ENCODE measurements at regions not wholly inside any gene's neighbourhood (a gene's known extent, or its start where the extent isn't known, plus 50 kb on each side); places are given as distances from the start of the nearest gene placed in this dataset.

- no peaks in the 10 kb centered on the region for H3K36me3 ChIP-seq (ENCODE audit: control insufficient read depth, insufficient read depth, low read length)
These were observed 291.0 kb downstream of the CHRM3 start for GRCh38 chr1:239677362-239677761.

GRCh38 chr1:239678181-239678580, 291.8 kb downstream of the CHRM3 start:
- Histone ChIP-seq H3K4me2 (ENCODE audit: extremely low read depth, insufficient read depth, low read length) (no peak overlapping the region), H2AFZ (ENCODE audit: low read length) (no peak overlapping the region), H3K9ac (ENCODE audit: insufficient read depth, low read length) (no peak overlapping the region), H3K36me3 (ENCODE audit: control insufficient read depth, insufficient read depth, low read length) (no peaks in the 10 kb centered on the region), H3K4me1 (ENCODE audit: control insufficient read depth, extremely low read depth, insufficient read depth, low read length) (no peaks in the 10 kb centered on the region), H3K9me3 (ENCODE audit: control insufficient read depth, insufficient read depth, low read depth, low read length) (no peaks in the 10 kb centered on the region), H3K4me3 (replicated peaks in 1 of 4; ENCODE audit: control extremely low read depth in 1 of 4, insufficient read depth in 1 of 4, low read depth in 3 of 4, low read length in 4 of 4) (no peak overlapping the region), H3K79me2 (ENCODE audit: control insufficient read depth, insufficient read depth, low read length) (no peaks in the 10 kb centered on the region), H3K27me3 (ENCODE audit: control insufficient read depth, insufficient read depth, low read length) (no peaks in the 10 kb centered on the region), H3K27ac (ENCODE audit: insufficient read depth, low read length) (no peak overlapping the region), H4K20me1 (ENCODE audit: control insufficient read depth, extremely low read depth, insufficient read depth, low read length) (no peaks in the 10 kb centered on the region)
- TF ChIP-seq EZH2 (IDR thresholded peaks at IDR 0.05; ENCODE audit: low read length, missing control alignments), result no peak
- DNase-seq (ENCODE audit: low read depth in 2 of 2), result no peak

More at GRCh38 chr1:239677362-239677761, 291.0 kb downstream of the CHRM3 start:
- Histone ChIP-seq H3K79me2 (ENCODE audit: control insufficient read depth, insufficient read depth, low read length) (no peaks in the 10 kb centered on the region), H3K9me3 (ENCODE audit: control insufficient read depth, insufficient read depth, low read depth, low read length) (no peaks in the 10 kb centered on the region), H3K4me1 (ENCODE audit: control insufficient read depth, extremely low read depth, insufficient read depth, low read length) (no peaks in the 10 kb centered on the region), H3K4me2 (ENCODE audit: extremely low read depth, insufficient read depth, low read length) (no peak overlapping the region), H4K20me1 (ENCODE audit: control insufficient read depth, extremely low read depth, insufficient read depth, low read length) (no peaks in the 10 kb centered on the region), H3K27me3 (ENCODE audit: control insufficient read depth, insufficient read depth, low read length) (no peaks in the 10 kb centered on the region), H3K27ac (ENCODE audit: insufficient read depth, low read length) (no peak overlapping the region), H2AFZ (ENCODE audit: low read length) (no peak overlapping the region), H3K4me3 (replicated peaks in 1 of 4; ENCODE audit: control extremely low read depth in 1 of 4, insufficient read depth in 1 of 4, low read depth in 3 of 4, low read length in 4 of 4) (no peak overlapping the region), H3K9ac (ENCODE audit: insufficient read depth, low read length) (no peak overlapping the region)
- no peak for DNase-seq (ENCODE audit: low read depth in 2 of 2)
- no peak for TF ChIP-seq CTCF (conservative IDR thresholded peaks at IDR 0.05 in 1 of 2, IDR thresholded peaks at IDR 0.05 in 1 of 2; ENCODE audit: low read depth in 1 of 2, low read length in 2 of 2)
- no peak for TF ChIP-seq EZH2 (IDR thresholded peaks at IDR 0.05; ENCODE audit: low read length, missing control alignments)

GRCh38 chr1:239682046-239682445, 295.7 kb downstream of the CHRM3 start:
- Histone ChIP-seq H3K36me3 (ENCODE audit: control insufficient read depth, insufficient read depth, low read length) (no peaks in the 10 kb centered on the region), H3K4me2 (ENCODE audit: extremely low read depth, insufficient read depth, low read length) (no peak overlapping the region), H3K9me3 (ENCODE audit: control insufficient read depth, insufficient read depth, low read depth, low read length) (no peaks in the 10 kb centered on the region), H3K79me2 (ENCODE audit: control insufficient read depth, insufficient read depth, low read length) (no peaks in the 10 kb centered on the region), H3K4me1 (ENCODE audit: control insufficient read depth, extremely low read depth, insufficient read depth, low read length) (no peaks in the 10 kb centered on the region), H3K27ac (ENCODE audit: insufficient read depth, low read length) (no peak overlapping the region), H3K9ac (ENCODE audit: insufficient read depth, low read length) (no peak overlapping the region), H3K27me3 (ENCODE audit: control insufficient read depth, insufficient read depth, low read length) (no peaks in the 10 kb centered on the region), H2AFZ (ENCODE audit: low read length) (no peak overlapping the region), H4K20me1 (ENCODE audit: control insufficient read depth, extremely low read depth, insufficient read depth, low read length) (no peaks in the 10 kb centered on the region), H3K4me3 (replicated peaks in 1 of 4; ENCODE audit: control extremely low read depth in 1 of 4, insufficient read depth in 1 of 4, low read depth in 3 of 4, low read length in 4 of 4) (no peak overlapping the region)
- no peak for DNase-seq (ENCODE audit: low read depth in 2 of 2)
- TF ChIP-seq EZH2 (IDR thresholded peaks at IDR 0.05; ENCODE audit: low read length, missing control alignments) (no peak), CTCF (conservative IDR thresholded peaks at IDR 0.05 in 1 of 2, IDR thresholded peaks at IDR 0.05 in 1 of 2; ENCODE audit: low read depth in 1 of 2, low read length in 2 of 2) (no peak)
